Heart left ventricle (tissue), 16 donors: ENCODE measurements at regions not wholly inside any gene's neighbourhood (a gene's known extent, or its start where the extent isn't known, plus 50 kb on each side); places are given as distances from the start of the nearest gene placed in this dataset.

Source experiments
- ATAC-seq, 4 donors: fragments of 200-7000 bp; cut with Tn5 transposase; one replicate each; pipeline ENCODE4 v1.9.1; 2020 to 2022; ENCODE audit warnings: moderate library complexity in 4 of 4, mild to moderate bottlenecking in 3 of 4, moderate number of reproducible peaks in 1 of 4
- DNase-seq, 5 donors: peaks; one replicate each; pipeline ENCODE4 v3.0.0-alpha.2; 2020
- H3K27ac ChIP-seq, 12 donors: fragments of 200-600 bp; sonication (generic) in 4 of 12; one replicate each; pipeline versions ENCODE4 v1.5.0 to v1.8.0; 2016 to 2022; ENCODE audit warnings: mild to moderate bottlenecking in 2 of 12
- H3K27me3 ChIP-seq, 9 donors: fragments of 200-600 bp; sonication (generic) in 2 of 9; one replicate each; pipeline versions ENCODE4 v1.5.1 to v1.8.0; 2016 to 2022; ENCODE audit warnings: mild to moderate bottlenecking in 3 of 9
- H3K36me3 ChIP-seq, 9 donors: fragments of 200-600 bp; sonication (generic) in 2 of 9; one replicate each; pipeline versions ENCODE4 v1.5.0 to v1.8.0; 2018 to 2022; ENCODE audit warnings: mild to moderate bottlenecking in 2 of 9
- H3K4me1 ChIP-seq, 12 donors: fragments of 200-600 bp; sonication (generic) in 4 of 12; one replicate each; pipeline versions ENCODE4 v1.5.0 to v1.8.0; 2016 to 2022; ENCODE audit warnings: mild to moderate bottlenecking in 3 of 12
- H3K4me3 ChIP-seq, 12 donors: fragments of 200-600 bp; sonication (generic) in 4 of 12; one replicate each; pipeline versions ENCODE4 v1.5.0 to v1.8.0; 2017 to 2022; ENCODE audit warnings: mild to moderate bottlenecking in 9 of 12, moderate library complexity in 4 of 12
- H3K9me3 ChIP-seq, 12 donors: fragments of 200-600 bp; sonication (generic) in 4 of 12; one replicate each; pipeline versions ENCODE4 v1.5.0 to v1.8.0; 2016 to 2022; ENCODE audit warnings: mild to moderate bottlenecking in 1 of 12
- CTCF ChIP-seq, 12 donors: fragments of 200-600 bp; sonication (generic) in 4 of 12; IDR thresholded peaks; one replicate each; pipeline versions ENCODE4 v1.5.0 to v1.8.0; 2018 to 2022; ENCODE audit warnings: antibody characterized with exemption in 12 of 12, mild to moderate bottlenecking in 5 of 12
- POLR2A ChIP-seq, 2 donors: fragments of 450-650 bp; IDR thresholded peaks; one replicate each; pipeline ENCODE4 v1.6.1; 2017; ENCODE audit warnings: antibody characterized with exemption in 2 of 2, mild to moderate bottlenecking in 2 of 2, moderate library complexity in 2 of 2
- whole genome bisulfite sequencing, 4 donors: extraction: QIAGEN DNeasy Blood & Tissue Kit in 2 of 4; methylation state at CpG; one replicate each; pipeline versions ENCODE4 v1.1.5 to v1.1.7; 2013 to 2018; 5-methylcytosine and 5-hydroxymethylcytosine counted together
- intact Hi-C, 10 donors: fragments of 100-400 bp; cut with DNase I; formaldehyde crosslinking; loops; one replicate each; pipeline versions ENCODE4 v1.11.1 to v1.14.2; 2022
- donor health status: ischemic (EF 13 %, LVEDD 7.1; RV severe dilation, severe dysfunction).
- donor health status: healthy with polysubstance abuse.
- donor health status: DM: no; HTN: yes; CAD: no.
- donor health status: DM: no; HTN: no; CAD: no.
- donor health status: ischemic (EF 25% LVEDD 6.9; RV normal size, moderate dysfunction).
- donor health status: ischemic (EF 25% LVEDD 5.7; RV mildly dilated, moderate dysfunction).
- donor health status: healthy.
- donor health status: DM: yes; HTN: yes; CAD: no.
- donor health status: ischemic (EF 35%, LVEDD 5.7; RV mildly dilated, moderate dysfunction).
- donor health status: nonischemic (EF 11% LVEDD 7.7; RV severe dilation, severe dysfunction).
- donor health status: DM: yes; HTN: yes; CAD: no.
- donor health status: PGD.
- donor health status: ischemic (EF 29% LVEDD 5.4; RV normal size, mild dysfunction).
- donor health status: nonischemic (EF 23%, LVEDD 6.1; RV moderate dilation, normal function).

DNA sequence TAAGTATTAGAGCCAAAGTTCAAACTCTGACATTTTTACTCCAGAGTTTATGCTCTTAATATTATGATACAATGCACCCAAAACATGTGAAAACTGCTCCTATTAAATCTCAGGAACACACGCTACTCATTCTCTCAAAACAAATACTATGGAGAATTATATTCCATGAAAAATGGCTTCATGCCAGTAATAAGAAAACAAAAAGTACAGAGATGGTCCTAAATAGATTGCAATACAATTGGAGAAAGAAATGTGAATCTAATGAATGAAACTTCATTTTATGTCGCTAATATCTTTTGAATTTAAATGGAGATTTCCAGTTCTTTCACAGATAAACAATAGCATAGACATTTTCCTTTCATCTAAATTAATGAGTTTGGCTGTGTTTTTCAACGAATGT, 384.3 kb downstream of the ADAMTS20 start:
- Histone ChIP-seq H3K27ac (no peak overlapping the region), H3K4me3 (no peak overlapping the region), H3K27me3 (no peaks in the 10 kb centered on the region), H3K9me3 (no peaks in the 10 kb centered on the region), H3K36me3 (no peaks in the 10 kb centered on the region), H3K4me1 (no peaks in the 10 kb centered on the region)
- ATAC-seq: no peak
- WGBS, 4 donors: 59 to 76% (median 67%) methylated on average over 3 of the region's 3 CpGs
- intact Hi-C loops: no loop called here
- TF ChIP-seq POLR2A (IDR thresholded peaks at IDR 0.05) (no peak), CTCF (IDR thresholded peaks at IDR 0.05) (no peak)
- no peak for DNase-seq

- no peak for TF ChIP-seq CTCF (IDR thresholded peaks at IDR 0.05)
- no peak for TF ChIP-seq POLR2A (IDR thresholded peaks at IDR 0.05)
- intact Hi-C loops: no loop called here
- Histone ChIP-seq H3K36me3 (no peaks in the 10 kb centered on the region), H3K27ac (no peak overlapping the region), H3K4me3 (no peak overlapping the region), H3K27me3 (no peaks in the 10 kb centered on the region), H3K9me3 (no peaks in the 10 kb centered on the region), H3K4me1 (no peaks in the 10 kb centered on the region)
- DNase-seq: no peak
- ATAC-seq: no peak
- 87 to 93% (median 91%) methylated on average over 2 of the region's 2 CpGs for WGBS, 4 donors
Measured at GRCh38 chr12:43165351-43165750, 386.7 kb downstream of the ADAMTS20 start.

DNA sequence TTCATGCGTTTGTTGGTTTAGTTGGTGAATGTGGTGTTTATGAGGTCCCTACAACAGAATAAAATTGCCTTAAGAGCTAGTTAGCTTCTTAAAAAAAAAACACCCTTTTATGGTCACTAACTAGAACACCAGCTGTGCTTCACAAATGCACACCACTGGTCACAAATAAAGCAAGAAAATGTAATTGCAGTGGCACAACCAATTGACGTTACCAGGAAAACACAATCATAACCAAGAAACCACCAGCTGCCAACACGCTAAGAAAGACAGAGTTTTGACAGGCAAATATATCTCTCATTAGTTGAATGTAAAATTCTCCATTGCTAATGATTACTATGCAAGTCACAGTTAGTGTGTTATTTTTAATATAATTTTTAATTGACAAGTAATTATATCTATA, 389.9 kb downstream of the ADAMTS20 start:
- Histone ChIP-seq H3K27me3 (no peaks in the 10 kb centered on the region), H3K9me3 (no peaks in the 10 kb centered on the region), H3K27ac (no peak overlapping the region), H3K36me3 (no peaks in the 10 kb centered on the region), H3K4me1 (no peaks in the 10 kb centered on the region), H3K4me3 (no peak overlapping the region)
- no peak for DNase-seq
- WGBS, 4 donors: 88 to 93% (median 92%) methylated on average over 3 of the region's 3 CpGs
- TF ChIP-seq CTCF (IDR thresholded peaks at IDR 0.05): no peak
- TF ChIP-seq POLR2A (IDR thresholded peaks at IDR 0.05): no peak
- ATAC-seq: no peak
- intact Hi-C loops: no loop called here

DNA sequence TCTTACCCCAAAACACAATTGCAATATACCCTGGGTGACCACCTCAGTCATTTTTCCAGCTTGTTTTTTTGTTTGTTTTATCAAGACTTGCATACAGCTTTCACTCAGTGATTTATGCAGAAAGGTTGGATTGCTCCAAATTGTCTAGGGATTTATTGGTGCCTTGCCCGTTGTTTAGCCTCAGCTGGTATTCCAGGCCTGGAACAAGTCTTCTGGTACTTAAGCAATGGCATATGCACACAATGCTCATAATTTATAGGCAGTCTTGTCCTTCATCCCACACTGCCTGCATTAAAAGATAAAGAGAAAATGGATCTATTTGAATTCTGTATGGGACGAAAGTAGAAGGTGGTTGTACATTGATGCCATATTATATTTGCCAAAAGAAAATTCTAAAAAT, 392.5 kb downstream of the ADAMTS20 start:
- no peak for DNase-seq
- H3K4me3 ChIP-seq: no peak overlapping the region
- no peak overlapping the region for H3K27ac ChIP-seq
- H3K27me3 ChIP-seq: no peaks in the 10 kb centered on the region
- WGBS, 4 donors: 86 to 89% (median 88%) methylated on average over 2 of the region's 2 CpGs
- no peak for TF ChIP-seq POLR2A (IDR thresholded peaks at IDR 0.05)
- no peak for TF ChIP-seq CTCF (IDR thresholded peaks at IDR 0.05)
- H3K9me3 ChIP-seq: no peaks in the 10 kb centered on the region
- peaks cover 0 to 7% (median 0%) of the 10 kb centered on the region in 12 donors for H3K4me1 ChIP-seq
- intact Hi-C loops: no loop called here
- H3K36me3 ChIP-seq: no peaks in the 10 kb centered on the region
- no peak for ATAC-seq
